ENCODE measurements at regions not wholly inside any gene's neighbourhood (a gene's known extent, or its start where the extent isn't known, plus 50 kb on each side); places are given as distances from the start of the nearest gene placed in this dataset.
"Not testable (repeated sequence)": the region's sequence is repeated elsewhere in the genome, so short reads cannot be mapped to it uniquely, and the experiment has no call there.

DNA sequence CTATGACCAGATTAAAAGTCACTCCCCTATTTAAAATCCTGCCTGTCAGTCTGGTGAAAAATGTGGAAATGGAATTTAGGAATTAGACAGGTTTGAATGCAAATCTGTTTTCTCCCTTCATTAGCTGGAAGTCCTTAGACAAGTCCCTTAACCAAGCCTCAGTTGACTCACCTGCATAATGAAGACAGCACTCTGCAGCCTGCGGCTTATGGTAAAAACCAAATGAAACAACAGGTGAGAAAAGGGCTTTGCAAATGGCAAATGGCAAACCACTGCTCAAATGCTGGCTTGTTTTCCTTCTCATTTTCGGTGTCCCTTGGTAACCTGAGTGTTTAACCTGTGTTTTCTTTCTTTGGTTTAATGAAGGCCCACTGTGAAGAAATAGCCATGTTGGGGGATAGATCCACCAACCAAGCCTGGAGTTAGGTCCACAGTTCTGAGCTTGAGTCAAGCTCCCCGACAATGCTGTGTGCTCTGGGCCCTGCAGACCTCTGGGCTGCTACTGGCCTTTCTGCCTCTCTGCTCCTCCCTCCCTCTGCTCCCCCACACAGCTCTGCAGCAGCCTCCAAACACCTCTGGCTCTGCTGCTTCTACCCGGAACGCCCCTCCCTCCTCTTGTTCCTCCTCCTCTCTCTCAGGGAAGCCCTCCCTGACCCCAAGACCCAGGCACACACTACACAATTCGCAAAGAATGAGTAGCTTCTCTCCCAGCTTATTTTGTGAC is 641.8 kb downstream of the MATN1 start:
- no peaks in the 10 kb centered on the region for H3K36me3 ChIP-seq
- no peak overlapping the region for H3K4me3 ChIP-seq
- TF ChIP-seq, protein P1, sequence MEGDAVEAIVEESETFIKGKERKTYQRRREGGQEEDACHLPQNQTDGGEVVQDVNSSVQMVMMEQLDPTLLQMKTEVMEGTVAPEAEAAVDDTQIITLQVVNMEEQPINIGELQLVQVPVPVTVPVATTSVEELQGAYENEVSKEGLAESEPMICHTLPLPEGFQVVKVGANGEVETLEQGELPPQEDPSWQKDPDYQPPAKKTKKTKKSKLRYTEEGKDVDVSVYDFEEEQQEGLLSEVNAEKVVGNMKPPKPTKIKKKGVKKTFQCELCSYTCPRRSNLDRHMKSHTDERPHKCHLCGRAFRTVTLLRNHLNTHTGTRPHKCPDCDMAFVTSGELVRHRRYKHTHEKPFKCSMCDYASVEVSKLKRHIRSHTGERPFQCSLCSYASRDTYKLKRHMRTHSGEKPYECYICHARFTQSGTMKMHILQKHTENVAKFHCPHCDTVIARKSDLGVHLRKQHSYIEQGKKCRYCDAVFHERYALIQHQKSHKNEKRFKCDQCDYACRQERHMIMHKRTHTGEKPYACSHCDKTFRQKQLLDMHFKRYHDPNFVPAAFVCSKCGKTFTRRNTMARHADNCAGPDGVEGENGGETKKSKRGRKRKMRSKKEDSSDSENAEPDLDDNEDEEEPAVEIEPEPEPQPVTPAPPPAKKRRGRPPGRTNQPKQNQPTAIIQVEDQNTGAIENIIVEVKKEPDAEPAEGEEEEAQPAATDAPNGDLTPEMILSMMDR (IDR thresholded peaks at IDR 0.05) = no peak
- H3K27ac ChIP-seq = peak overlapping the region; percentile 96 to 98
- no peaks in the 10 kb centered on the region for H3K9me3 ChIP-seq
- no peak for DNase-seq (ENCODE audit: low spot score in 2 of 2)
- H3K27me3 ChIP-seq = no peaks in the 10 kb centered on the region
- H3K4me1 ChIP-seq = peaks cover 10 to 28% of the 10 kb centered on the region in 2 donors
- intact Hi-C loops (cut with DNase I) = loop anchor here (2.0 to 10.0 kb wide), 2 partner anchors 23 to 633 kb away; no protein-coding TSS in a partner anchor

DNA sequence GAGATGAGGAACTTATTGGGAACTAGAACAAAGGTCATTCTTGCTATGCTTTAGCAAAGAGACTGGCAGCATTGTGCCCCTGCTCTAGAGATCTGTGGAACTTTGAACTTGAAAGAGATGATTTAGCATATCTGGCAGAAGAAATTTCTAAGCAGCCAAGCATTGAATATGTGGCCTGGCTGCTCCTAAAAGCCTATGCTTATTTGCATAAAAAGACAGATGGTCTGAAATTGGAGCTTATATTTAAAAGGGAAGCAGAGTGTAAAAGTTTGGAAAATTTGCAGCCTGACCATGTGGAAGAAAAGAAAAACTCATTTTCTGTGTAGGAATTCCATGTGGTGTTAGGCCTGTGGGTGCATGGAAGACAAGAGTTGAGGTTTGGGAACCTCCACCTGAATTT is 647.5 kb downstream of the MATN1 start:
- H3K36me3 ChIP-seq; H3K27ac ChIP-seq; H3K4me3 ChIP-seq; DNase-seq (ENCODE audit: low spot score in 2 of 2); H3K27me3 ChIP-seq; H3K9me3 ChIP-seq; intact Hi-C loops (cut with DNase I); H3K4me1 ChIP-seq: not testable (repeated sequence)

DNA sequence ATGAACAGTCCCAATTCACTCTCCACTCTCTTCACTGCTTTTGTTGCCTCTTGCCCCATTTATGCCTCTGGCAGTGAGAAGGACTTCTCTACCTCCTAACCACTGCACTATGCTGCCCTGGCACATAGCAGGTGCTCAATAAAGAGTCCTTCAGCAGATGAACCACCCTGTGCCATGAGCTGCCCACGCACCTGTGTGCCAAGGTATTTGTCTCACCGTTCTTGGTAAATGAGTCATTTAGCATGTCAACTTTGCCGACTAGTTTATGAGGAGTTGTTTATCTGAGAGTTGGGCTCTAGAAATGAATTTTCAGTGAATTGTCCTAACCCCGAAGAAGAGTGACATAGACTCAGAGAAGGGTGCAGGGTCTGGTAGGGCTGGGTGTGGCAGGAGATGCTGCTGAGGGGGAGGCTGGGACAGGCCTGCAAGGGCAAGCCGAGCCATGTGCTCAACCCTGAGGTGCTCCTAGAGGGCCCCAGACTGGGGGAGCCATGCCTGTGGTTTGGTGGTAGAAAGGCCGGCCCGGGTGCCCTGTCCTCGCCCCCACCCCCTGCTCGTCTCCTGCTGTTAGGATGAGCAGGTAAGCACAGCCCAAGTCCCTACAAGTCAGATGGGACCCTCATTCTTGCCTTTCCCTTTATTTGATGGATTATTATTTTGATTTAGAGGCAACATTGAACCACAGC is 654.5 kb downstream of the MATN1 start:
- TF ChIP-seq, protein P1 (IDR thresholded peaks at IDR 0.05) = no peak
- intact Hi-C loops (cut with DNase I) = no loop called here
- H3K27me3 ChIP-seq = no peaks in the 10 kb centered on the region
- H3K36me3 ChIP-seq = no peaks in the 10 kb centered on the region
- no peaks in the 10 kb centered on the region for H3K9me3 ChIP-seq
- no peak overlapping the region for H3K27ac ChIP-seq
- no peaks in the 10 kb centered on the region for H3K4me1 ChIP-seq
- no peak for DNase-seq (ENCODE audit: low spot score in 2 of 2)
- H3K4me3 ChIP-seq = no peak overlapping the region

DNA sequence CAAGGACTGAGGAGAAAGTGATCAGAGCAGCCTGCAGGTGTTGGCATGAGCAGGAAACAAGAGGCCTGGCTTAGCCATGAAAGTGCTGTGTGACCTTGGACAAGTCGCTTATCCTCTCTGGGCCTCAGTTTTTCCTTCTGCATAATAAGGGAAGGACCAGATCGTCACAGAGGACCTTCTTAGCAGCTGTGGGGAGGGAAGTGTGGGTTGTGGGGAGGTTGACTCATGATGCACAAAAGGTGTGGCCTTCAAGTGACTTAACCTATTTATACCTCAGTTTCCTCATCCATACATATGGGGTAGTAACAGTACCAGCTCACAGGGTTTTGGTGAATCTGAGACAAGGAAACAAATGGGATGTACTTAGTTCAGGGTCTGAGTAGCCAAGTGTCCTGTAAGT is 658.8 kb downstream of the MATN1 start:
- no peaks in the 10 kb centered on the region for H3K9me3 ChIP-seq
- no peak overlapping the region for H3K27ac ChIP-seq
- intact Hi-C loops (cut with DNase I) = no loop called here
- TF ChIP-seq, protein P1 (IDR thresholded peaks at IDR 0.05) = no peak
- H3K27me3 ChIP-seq = no peaks in the 10 kb centered on the region
- H3K4me1 ChIP-seq = no peaks in the 10 kb centered on the region
- DNase-seq (ENCODE audit: low spot score in 2 of 2) = no peak
- no peaks in the 10 kb centered on the region for H3K36me3 ChIP-seq
- no peak overlapping the region for H3K4me3 ChIP-seq

DNA sequence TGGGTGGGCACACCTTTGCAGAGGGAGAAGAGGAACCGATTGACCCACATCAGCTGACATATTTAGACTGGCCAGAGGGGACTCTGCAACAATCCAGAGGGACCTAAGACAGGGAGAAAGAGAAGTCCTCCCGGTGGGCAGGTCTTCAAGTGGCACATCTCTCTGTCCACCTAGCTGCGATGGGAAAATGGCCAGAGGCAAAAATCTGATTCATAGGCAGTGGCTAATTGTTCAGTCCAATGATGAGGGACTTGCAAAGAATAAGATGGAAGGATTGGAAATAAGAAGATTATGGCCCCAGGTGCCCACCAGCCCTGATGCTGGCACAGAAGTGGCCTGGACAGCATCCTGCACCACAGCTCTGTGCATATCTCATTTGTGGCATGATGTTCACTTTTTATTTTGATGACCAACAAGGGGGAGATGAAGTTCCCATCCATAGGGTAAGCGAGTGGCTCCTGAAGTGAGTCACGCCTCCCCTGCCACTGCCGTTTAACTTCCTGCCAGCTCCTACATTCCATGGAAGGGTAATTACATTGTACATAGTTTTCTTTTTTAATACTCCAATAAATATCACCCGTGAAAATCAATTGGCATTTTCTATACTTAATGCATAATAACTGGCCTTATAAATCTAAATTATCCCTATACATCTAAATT is 659.6 kb downstream of the MATN1 start:
- no peaks in the 10 kb centered on the region for H3K4me1 ChIP-seq
- intact Hi-C loops (cut with DNase I) = no loop called here
- DNase-seq (ENCODE audit: low spot score in 2 of 2) = no peak
- H3K4me3 ChIP-seq = no peak overlapping the region
- no peaks in the 10 kb centered on the region for H3K27me3 ChIP-seq
- no peaks in the 10 kb centered on the region for H3K36me3 ChIP-seq
- TF ChIP-seq, protein P1 (IDR thresholded peaks at IDR 0.05) = no peak
- no peaks in the 10 kb centered on the region for H3K9me3 ChIP-seq
- H3K27ac ChIP-seq = no peak overlapping the region
